Endothelial cell (in vitro differentiated cells): ENCODE measurements at regions not wholly inside any gene's neighbourhood (a gene's known extent, or its start where the extent isn't known, plus 50 kb on each side); places are given as distances from the start of the nearest gene placed in this dataset.
A peak's percentile ranks its signal among the peaks of the same experiment; 100 is the strongest.

Source experiments
- DNase-seq: peaks from one replicate; pipeline ENCODE4 v3.0.0; 2021; ENCODE audit warnings: low spot score
- H3K27ac Mint-ChIP-seq: one replicate; pipeline ENCODE4 v1.8.0; 2021; ENCODE audit warnings: mixed read lengths, inconsistent platforms; ENCODE audit not compliant: unreplicated experiment
- H3K27me3 Mint-ChIP-seq: one replicate; pipeline ENCODE4 v1.8.0; 2021; ENCODE audit warnings: mild to moderate bottlenecking, moderate library complexity, mixed read lengths, inconsistent platforms; ENCODE audit not compliant: unreplicated experiment
- H3K36me3 Mint-ChIP-seq: one replicate; pipeline ENCODE4 v1.8.0; 2021; ENCODE audit warnings: mild to moderate bottlenecking, low read depth, mixed read lengths, inconsistent platforms; ENCODE audit not compliant: unreplicated experiment
- H3K4me1 Mint-ChIP-seq: one replicate; pipeline ENCODE4 v1.8.0; 2021; ENCODE audit warnings: mild to moderate bottlenecking, mixed read lengths, inconsistent platforms; ENCODE audit not compliant: unreplicated experiment
- H3K4me3 Mint-ChIP-seq: one replicate; pipeline ENCODE4 v1.8.0; 2021; ENCODE audit warnings: mild to moderate bottlenecking, mixed read lengths, inconsistent platforms; ENCODE audit not compliant: unreplicated experiment
- H3K9me3 Mint-ChIP-seq: one replicate; pipeline ENCODE4 v1.8.0; 2021; ENCODE audit warnings: mixed read lengths, inconsistent platforms; ENCODE audit not compliant: unreplicated experiment
- CTCF ChIP-seq: fragments of 200-600 bp; sonication (generic); IDR thresholded peaks from one replicate; pipeline ENCODE4 v1.5.0; 2021; ENCODE audit warnings: antibody characterized with exemption; ENCODE audit not compliant: unreplicated experiment

DNA sequence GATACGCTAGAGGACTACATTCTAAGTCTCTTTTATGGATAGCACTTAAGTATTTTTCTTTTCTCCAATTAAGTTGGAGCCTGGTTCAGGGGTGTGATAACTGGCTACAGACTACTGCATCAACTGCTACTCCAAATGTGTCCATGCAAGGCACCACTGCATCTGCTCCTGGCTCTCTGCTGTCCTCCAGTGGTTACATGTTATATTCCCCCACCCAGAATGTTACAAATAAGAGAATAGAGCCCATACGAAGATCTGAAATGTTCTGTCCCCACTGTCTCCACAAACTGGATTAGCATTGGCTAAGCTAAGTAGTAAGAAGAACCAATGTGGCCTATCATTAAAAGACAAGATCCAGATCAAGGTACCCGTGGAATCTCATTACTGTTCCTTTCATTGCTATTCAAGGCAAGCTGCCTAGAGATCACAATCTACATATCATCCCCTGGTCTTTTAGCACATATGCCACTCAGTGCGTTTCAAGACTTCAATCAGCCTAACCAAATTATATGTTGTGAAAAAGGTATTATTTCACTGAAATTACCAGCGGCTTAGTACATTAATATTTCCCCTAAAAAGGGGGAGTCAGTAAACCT is 308.3 kb upstream of the SLC8A1 start:
- Mint-ChIP-seq H3K27me3 (no peaks in the 10 kb centered on the region), H3K4me3 (no peak overlapping the region), H3K27ac (no peak overlapping the region), H3K9me3 (no peaks in the 10 kb centered on the region), H3K36me3 (no peaks in the 10 kb centered on the region), H3K4me1 (no peaks in the 10 kb centered on the region)
- peak; percentile 51 for TF ChIP-seq CTCF
- DNase-seq: peak; percentile 58

GRCh38 chr2:40773291-40773690 is 321.4 kb upstream of the SLC8A1 start:
- H3K4me1 Mint-ChIP-seq: no peaks in the 10 kb centered on the region
- no peaks in the 10 kb centered on the region for H3K9me3 Mint-ChIP-seq
- H3K27ac Mint-ChIP-seq: no peak overlapping the region
- no peak overlapping the region for H3K4me3 Mint-ChIP-seq
- no peaks in the 10 kb centered on the region for H3K27me3 Mint-ChIP-seq
- DNase-seq: no peak
- H3K36me3 Mint-ChIP-seq: no peaks in the 10 kb centered on the region
- TF ChIP-seq CTCF: no peak

GRCh38 chr2:40783704-40784103 is 331.8 kb upstream of the SLC8A1 start:
- TF ChIP-seq CTCF: no peak
- H3K36me3 Mint-ChIP-seq: no peaks in the 10 kb centered on the region
- H3K4me3 Mint-ChIP-seq: no peak overlapping the region
- H3K4me1 Mint-ChIP-seq: no peaks in the 10 kb centered on the region
- no peaks in the 10 kb centered on the region for H3K27me3 Mint-ChIP-seq
- no peak for DNase-seq
- no peaks in the 10 kb centered on the region for H3K9me3 Mint-ChIP-seq
- H3K27ac Mint-ChIP-seq: no peak overlapping the region

GRCh38 chr2:40786636-40787035 is 334.7 kb upstream of the SLC8A1 start:
- Mint-ChIP-seq H3K27me3 (no peaks in the 10 kb centered on the region), H3K9me3 (no peaks in the 10 kb centered on the region), H3K4me1 (no peaks in the 10 kb centered on the region), H3K36me3 (no peaks in the 10 kb centered on the region), H3K4me3 (no peak overlapping the region), H3K27ac (no peak overlapping the region)
- no peak for DNase-seq
- TF ChIP-seq CTCF: no peak

DNA sequence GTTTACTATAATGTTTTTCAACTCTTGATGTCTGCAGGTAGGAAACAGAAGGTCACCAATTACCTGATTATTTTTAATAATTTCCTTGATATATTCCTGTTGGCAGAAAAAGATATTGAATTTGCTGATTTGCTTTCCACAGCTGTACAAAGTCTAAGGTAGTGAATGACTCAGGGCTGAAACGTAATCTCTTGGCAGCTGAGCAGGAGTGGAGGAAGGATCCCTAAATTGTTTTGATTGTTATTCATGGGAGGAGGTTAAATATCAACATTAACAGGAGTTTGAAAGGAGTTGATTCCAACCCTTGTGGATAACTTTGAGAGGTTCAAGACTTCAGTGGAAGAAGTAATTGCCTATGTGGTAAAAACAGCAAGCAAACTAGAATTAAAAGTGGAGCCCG is 345.2 kb upstream of the SLC8A1 start:
- no peak overlapping the region for H3K27ac Mint-ChIP-seq
- no peak overlapping the region for H3K4me3 Mint-ChIP-seq
- no peak for TF ChIP-seq CTCF
- DNase-seq: no peak
- no peaks in the 10 kb centered on the region for H3K9me3 Mint-ChIP-seq
- H3K27me3 Mint-ChIP-seq: peaks cover 2% of the 10 kb centered on the region
- H3K36me3 Mint-ChIP-seq: no peaks in the 10 kb centered on the region
- H3K4me1 Mint-ChIP-seq: no peaks in the 10 kb centered on the region
